ENCODE measurements at regions not wholly inside any gene's neighbourhood (a gene's known extent, or its start where the extent isn't known, plus 50 kb on each side); places are given as distances from the start of the nearest gene placed in this dataset.

DNA sequence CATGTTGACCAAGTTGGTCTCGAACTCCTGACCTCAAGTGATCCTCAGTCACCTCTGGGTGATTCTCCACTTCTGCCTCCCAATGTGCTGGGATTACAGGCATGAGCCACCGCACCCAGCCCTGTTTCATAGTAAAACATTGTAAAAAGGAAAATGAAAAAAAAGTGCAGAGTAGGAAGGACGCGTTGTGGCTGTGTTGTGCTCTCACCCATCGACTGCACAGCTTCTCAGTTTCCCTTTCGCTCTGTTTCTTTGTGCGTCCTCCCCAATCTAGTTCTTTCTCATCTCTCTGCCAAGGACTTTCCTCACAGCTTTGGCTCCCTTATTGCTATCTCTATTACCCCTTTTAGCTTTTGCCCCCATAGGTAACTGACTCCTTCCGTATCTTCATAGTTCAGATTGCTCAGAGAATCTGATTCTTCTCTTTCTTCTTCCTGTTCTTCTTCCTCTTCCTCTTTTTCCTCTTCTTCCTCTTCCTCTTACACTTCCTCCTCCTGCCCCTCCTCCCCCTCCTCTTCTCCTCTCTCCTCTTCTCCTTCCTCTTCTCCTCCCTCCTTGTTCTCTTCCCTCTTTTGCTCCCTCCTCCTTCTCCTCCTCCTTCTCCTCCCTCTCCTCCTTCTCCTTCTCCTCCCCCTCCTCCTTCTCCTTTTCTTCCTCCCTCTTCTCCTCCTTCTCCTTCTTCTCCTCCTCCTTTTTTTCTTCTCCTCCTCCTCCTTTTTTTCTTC lies 81.1 kb upstream of the VGLL4 start:
- TF ChIP-seq POLR2A (IDR thresholded peaks at IDR 0.05), result no peak
- TF ChIP-seq, protein P1, sequence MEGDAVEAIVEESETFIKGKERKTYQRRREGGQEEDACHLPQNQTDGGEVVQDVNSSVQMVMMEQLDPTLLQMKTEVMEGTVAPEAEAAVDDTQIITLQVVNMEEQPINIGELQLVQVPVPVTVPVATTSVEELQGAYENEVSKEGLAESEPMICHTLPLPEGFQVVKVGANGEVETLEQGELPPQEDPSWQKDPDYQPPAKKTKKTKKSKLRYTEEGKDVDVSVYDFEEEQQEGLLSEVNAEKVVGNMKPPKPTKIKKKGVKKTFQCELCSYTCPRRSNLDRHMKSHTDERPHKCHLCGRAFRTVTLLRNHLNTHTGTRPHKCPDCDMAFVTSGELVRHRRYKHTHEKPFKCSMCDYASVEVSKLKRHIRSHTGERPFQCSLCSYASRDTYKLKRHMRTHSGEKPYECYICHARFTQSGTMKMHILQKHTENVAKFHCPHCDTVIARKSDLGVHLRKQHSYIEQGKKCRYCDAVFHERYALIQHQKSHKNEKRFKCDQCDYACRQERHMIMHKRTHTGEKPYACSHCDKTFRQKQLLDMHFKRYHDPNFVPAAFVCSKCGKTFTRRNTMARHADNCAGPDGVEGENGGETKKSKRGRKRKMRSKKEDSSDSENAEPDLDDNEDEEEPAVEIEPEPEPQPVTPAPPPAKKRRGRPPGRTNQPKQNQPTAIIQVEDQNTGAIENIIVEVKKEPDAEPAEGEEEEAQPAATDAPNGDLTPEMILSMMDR (IDR thresholded peaks at IDR 0.05), result no peak
